HG02885 (cell line): ENCODE measurements at regions not wholly inside any gene's neighbourhood (a gene's known extent, or its start where the extent isn't known, plus 50 kb on each side); places are given as distances from the start of the nearest gene placed in this dataset.

ENCODE experiments used
- ATAC-seq: cut with Tn5 transposase; IDR thresholded peaks from one replicate; pipeline ENCODE4 v1.9.1; 2021; ENCODE audit warnings: mild to moderate bottlenecking; ENCODE audit not compliant: unreplicated experiment, poor library complexity

- no peak for ATAC-seq
These were observed 380.5 kb downstream of the EMP1 start for GRCh38 chr12:13576935-13577500.

GRCh38 chr12:13573698-13574321, 377.3 kb downstream of the EMP1 start:
- ATAC-seq, result no peak

GRCh38 chr12:13571035-13571434, 374.5 kb downstream of the EMP1 start:
- no peak for ATAC-seq

- ATAC-seq, result no peak
These were observed 373.6 kb downstream of the EMP1 start for GRCh38 chr12:13570005-13570694.

- no peak for ATAC-seq
These were observed 369.8 kb downstream of the EMP1 start for GRCh38 chr12:13566292-13566691.

GRCh38 chr12:13564266-13564810, 367.8 kb downstream of the EMP1 start:
- no peak for ATAC-seq

- no peak for ATAC-seq
These were observed 367.2 kb downstream of the EMP1 start for GRCh38 chr12:13563743-13564125.

- no peak for ATAC-seq
These were observed 366.6 kb downstream of the EMP1 start for GRCh38 chr12:13562915-13563742.

- ATAC-seq, result no peak
These were observed 365.4 kb downstream of the EMP1 start for GRCh38 chr12:13561923-13562322.

GRCh38 chr12:13559318-13559978, 362.9 kb downstream of the EMP1 start:
- no peak for ATAC-seq

- ATAC-seq, result no peak
These were observed 356.3 kb downstream of the EMP1 start for GRCh38 chr12:13552830-13553229.

GRCh38 chr12:13547283-13547682, 350.8 kb downstream of the EMP1 start:
- ATAC-seq, result no peak

- ATAC-seq, result no peak
These were observed 349.7 kb downstream of the EMP1 start for GRCh38 chr12:13546231-13546630.

GRCh38 chr12:13539051-13539450, 342.5 kb downstream of the EMP1 start:
- no peak for ATAC-seq

- ATAC-seq, result no peak
These were observed 341.6 kb downstream of the EMP1 start for GRCh38 chr12:13538136-13538535.

GRCh38 chr12:13537623-13538022, 341.1 kb downstream of the EMP1 start:
- peak; percentile 61 for ATAC-seq

- ATAC-seq, result peak; percentile 99
These were observed 339.8 kb downstream of the EMP1 start for GRCh38 chr12:13536219-13536910.

- no peak for ATAC-seq
These were observed 338.3 kb downstream of the EMP1 start for GRCh38 chr12:13534645-13535398.

- ATAC-seq, result no peak
These were observed 337.7 kb downstream of the EMP1 start for GRCh38 chr12:13534242-13534641.
